K562 (cell line): ENCODE measurements at regions not wholly inside any gene's neighbourhood (a gene's known extent, or its start where the extent isn't known, plus 50 kb on each side); places are given as distances from the start of the nearest gene placed in this dataset.

ENCODE experiments used
- ATAC-seq: fragments of 200-7000 bp; cut with Tn5 transposase; 3 replicates; pipeline ENCODE4 v1.9.1; 2020; ENCODE audit warnings: moderate library complexity
- BruUV-seq: library from RNA; stranded (reverse); fragments of 400-500 nt; replicated peaks from 2 replicates; lab custom pipeline; 2021; lab: Mats Ljungman, UMichigan
- CTCF ChIA-PET: fragments of 300-600 bp; formaldehyde crosslinking; extraction: SDS; loops from one replicate; lab custom pipeline; 2021; ENCODE audit warnings: low intra/inter-chr PET ratio; lab: Yijun Ruan, JAX
- POLR2A ChIA-PET: fragments of 300-600, 350-650 bp; sonication (Branson Sonifier 250); formaldehyde crosslinking; extraction: SDS; loops from one replicate; lab custom pipeline; 2021; ENCODE audit warnings: antibody characterized with exemption, inconsistent platforms; lab: Yijun Ruan, JAX
- DNase-seq, 4 experiments: peaks; one replicate each; pipeline versions ENCODE4 v3.0.0 to v3.0.0-alpha.2; 2011 to 2018; ENCODE audit warnings: low spot score in 3 of 4, mixed read lengths in 3 of 4; ENCODE audit errors: extremely low read depth in 1 of 4
- FAIRE-seq: peaks from 2 replicates; lab custom pipeline; 2011; peaks lifted over from hg19 to GRCh38; lab: Jason Lieb, UNC
- H2AFZ ChIP-seq: 2 replicates; pipeline ENCODE4 v1.6.0; 2011; ENCODE audit warnings: low read depth, low read length, control low read depth, inconsistent platforms
- H3K27ac ChIP-seq: fragments of 200-600 bp; 3 replicates; pipeline ENCODE4 v1.8.0; 2011; ENCODE audit warnings: low read depth, mild to moderate bottlenecking, control low read depth, inconsistent platforms, low read length, moderate library complexity, mixed read lengths; ENCODE audit errors: extremely low read depth
- H3K27me3 ChIP-seq, 2 experiments: fragments of 300-600 bp in 1 of 2; 2 replicates in 1 of 2; 3 replicates in 1 of 2; pipeline versions ENCODE4 v1.6.0 to v1.8.0; 2011; ENCODE audit warnings: inconsistent platforms in 2 of 2, low read length in 2 of 2, mild to moderate bottlenecking in 1 of 2, mixed read lengths in 1 of 2, moderate library complexity in 1 of 2; ENCODE audit not compliant: control insufficient read depth in 2 of 2, insufficient read depth in 2 of 2
- H3K36me3 ChIP-seq: fragments of 300-600 bp; 3 replicates; pipeline ENCODE4 v1.8.0; 2011; ENCODE audit warnings: mild to moderate bottlenecking, low read length, inconsistent platforms; ENCODE audit not compliant: control insufficient read depth, insufficient read depth
- H3K4me1 ChIP-seq, 2 experiments: fragments of 200-600 bp in 1 of 2; replicated peaks in 1 of 2; 2 replicates in 1 of 2; 3 replicates in 1 of 2; pipeline versions ENCODE4 v1.5.1 to v1.8.0; 2011; ENCODE audit warnings: inconsistent platforms in 2 of 2, low read length in 2 of 2, mild to moderate bottlenecking in 1 of 2, mixed read lengths in 1 of 2, moderate library complexity in 1 of 2; ENCODE audit not compliant: control insufficient read depth in 2 of 2, insufficient read depth in 2 of 2
- H3K4me2 ChIP-seq: 2 replicates; pipeline ENCODE4 v1.6.1; 2011; ENCODE audit warnings: low read length, control low read depth, inconsistent platforms, mixed read lengths; ENCODE audit not compliant: insufficient read depth
- H3K4me3 ChIP-seq: fragments of 200-600 bp; sonication (generic), shearing (Covaris generic); 2 replicates; pipeline ENCODE4 v1.5.1; 2016; ENCODE audit warnings: control low read depth, inconsistent platforms
- H3K79me2 ChIP-seq: fragments of 200-600 bp; 3 replicates; pipeline ENCODE4 v1.8.0; 2011; ENCODE audit warnings: low read length, inconsistent platforms; ENCODE audit not compliant: control insufficient read depth, insufficient read depth
- H3K9ac ChIP-seq, 2 experiments: 2 replicates each; pipeline versions ENCODE4 v1.6.0 to v1.6.1; 2011; ENCODE audit warnings: low read depth in 2 of 2, low read length in 2 of 2, control low read depth in 1 of 2, inconsistent platforms in 1 of 2, mild to moderate bottlenecking in 1 of 2, mixed read lengths in 1 of 2; ENCODE audit not compliant: insufficient read depth in 1 of 2
- H3K9me1 ChIP-seq: one replicate; pipeline ENCODE4 v1.6.0; 2011; ENCODE audit warnings: inconsistent platforms, mild to moderate bottlenecking, low read length, moderate library complexity; ENCODE audit not compliant: control insufficient read depth, insufficient read depth
- H3K9me3 ChIP-seq: replicated peaks from 2 replicates; pipeline ENCODE4 v1.5.1; 2011; ENCODE audit warnings: low read depth, low read length, inconsistent platforms; ENCODE audit not compliant: control insufficient read depth, insufficient read depth
- H4K20me1 ChIP-seq: replicated peaks from 2 replicates; pipeline ENCODE4 v1.6.1; 2011; ENCODE audit warnings: low read length, inconsistent platforms, mixed read lengths; ENCODE audit not compliant: control insufficient read depth, insufficient read depth
- OTX1 ChIP-seq: fragments of 450-650 bp; formaldehyde crosslinking; IDR thresholded peaks from 2 replicates; pipeline ENCODE4 v1.4.0; 2022; ENCODE audit warnings: mild to moderate bottlenecking
- THRAP3 ChIP-seq: fragments of 450-650 bp; IDR thresholded peaks from 2 replicates; pipeline ENCODE4 v1.6.1; 2016; ENCODE audit warnings: mild to moderate bottlenecking, inconsistent platforms, borderline replicate concordance
- WGBS: fragments of 100-300 bp; shearing (Covaris generic); methylation state at CpG from one replicate; pipeline ENCODE4 v1.1.6; 2016; ENCODE audit warnings: low coverage, mixed read lengths; ENCODE audit not compliant: insufficient coverage; ENCODE audit errors: missing lambda C conversion rate; 5-methylcytosine and 5-hydroxymethylcytosine counted together
- in situ Hi-C: fragments of 300-500 bp; cut with MboI; formaldehyde crosslinking; loops from 4 replicates; pipeline ENCODE4 v1.15.0; 2018; ENCODE audit warnings: inconsistent platforms, mixed read lengths
- intact Hi-C: fragments of 100-400 bp; cut with micrococcal nuclease; formaldehyde crosslinking; loops from 2 replicates; pipeline ENCODE4 v1.14.2; 2022
- TF ChIP-seq, protein P1 (sequence below): fragments of 250-450 bp; sonication (Bioruptor Pico); IDR thresholded peaks from 2 replicates; pipeline ENCODE4 v1.8.0; 2021; ENCODE audit warnings: moderate library complexity, mild to moderate bottlenecking, inconsistent platforms

DNA sequence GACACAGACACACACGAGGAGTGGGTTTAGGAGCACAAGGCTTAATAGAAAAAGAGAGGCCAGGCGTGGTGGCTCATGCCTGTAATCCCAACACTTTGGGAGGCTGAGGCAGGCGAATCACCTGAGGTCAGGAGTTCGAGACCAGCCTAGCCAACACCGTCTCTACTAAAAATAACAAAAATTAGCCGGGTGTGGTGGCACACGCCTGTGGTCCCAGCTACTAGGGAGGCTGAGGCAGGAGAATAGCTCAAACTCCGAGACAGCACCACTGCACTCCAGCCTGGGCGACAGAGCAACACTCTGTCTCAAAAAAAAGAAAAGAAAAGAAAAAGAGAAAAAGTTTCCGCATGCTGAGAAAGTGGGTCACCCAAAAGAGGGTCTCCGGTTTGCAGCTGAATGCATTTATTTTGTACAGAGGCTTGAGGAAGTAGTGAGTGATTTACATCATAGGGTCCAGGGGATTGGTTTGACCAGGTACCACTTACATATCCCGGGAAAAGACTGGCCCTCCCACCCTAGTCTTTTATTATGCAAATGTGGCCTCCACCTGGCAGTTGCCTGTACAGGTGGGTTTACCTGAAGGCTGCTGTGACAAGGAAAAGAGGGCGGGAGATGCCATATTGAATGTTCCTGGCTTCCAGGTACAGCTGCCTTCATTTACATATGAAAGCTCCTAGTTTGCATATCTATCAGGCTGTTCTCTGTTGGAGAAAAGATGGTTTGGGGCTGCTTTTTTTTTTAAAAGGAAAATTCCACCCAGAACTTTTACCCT lies 366.2 kb upstream of the GRAMD2B start:
- under 1% methylated on average over 13 of the region's 13 CpGs for WGBS
- no peaks in the 10 kb centered on the region for H3K27me3 ChIP-seq
- no peak for FAIRE-seq

More for the DNA sequence above, 366.2 kb upstream of the GRAMD2B start:
- POLR2A ChIA-PET: no interaction called here
- in situ Hi-C loops (no loop called here), intact Hi-C loops (no loop called here)
- Histone ChIP-seq H3K36me3 (no peaks in the 10 kb centered on the region), H3K4me2 (no peak overlapping the region), H3K9ac (no peak overlapping the region), H3K79me2 (no peaks in the 10 kb centered on the region), H2AFZ (no peak overlapping the region), H3K9me3 (no peaks in the 10 kb centered on the region; the same call in 1 of the 2 replicates), H3K4me1 (no peaks in the 10 kb centered on the region), H4K20me1 (no peaks in the 10 kb centered on the region), H3K27ac (no peak overlapping the region), H3K4me3 (no peak overlapping the region), H3K9me1 (no peaks in the 10 kb centered on the region)
- TF ChIP-seq, protein P1, sequence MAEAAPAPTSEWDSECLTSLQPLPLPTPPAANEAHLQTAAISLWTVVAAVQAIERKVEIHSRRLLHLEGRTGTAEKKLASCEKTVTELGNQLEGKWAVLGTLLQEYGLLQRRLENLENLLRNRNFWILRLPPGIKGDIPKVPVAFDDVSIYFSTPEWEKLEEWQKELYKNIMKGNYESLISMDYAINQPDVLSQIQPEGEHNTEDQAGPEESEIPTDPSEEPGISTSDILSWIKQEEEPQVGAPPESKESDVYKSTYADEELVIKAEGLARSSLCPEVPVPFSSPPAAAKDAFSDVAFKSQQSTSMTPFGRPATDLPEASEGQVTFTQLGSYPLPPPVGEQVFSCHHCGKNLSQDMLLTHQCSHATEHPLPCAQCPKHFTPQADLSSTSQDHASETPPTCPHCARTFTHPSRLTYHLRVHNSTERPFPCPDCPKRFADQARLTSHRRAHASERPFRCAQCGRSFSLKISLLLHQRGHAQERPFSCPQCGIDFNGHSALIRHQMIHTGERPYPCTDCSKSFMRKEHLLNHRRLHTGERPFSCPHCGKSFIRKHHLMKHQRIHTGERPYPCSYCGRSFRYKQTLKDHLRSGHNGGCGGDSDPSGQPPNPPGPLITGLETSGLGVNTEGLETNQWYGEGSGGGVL (CRISPR knock-in tag): no peak
- TF ChIP-seq THRAP3 (no peak), OTX1 (no peak)
- DNase-seq (no peak), ATAC-seq (no peak)
- BruUV-seq: no TSS peak
- CTCF ChIA-PET: no interaction called here
